Erythroblast (primary cell): ENCODE measurements at regions not wholly inside any gene's neighbourhood (a gene's known extent, or its start where the extent isn't known, plus 50 kb on each side); places are given as distances from the start of the nearest gene placed in this dataset.

Source experiments
- GATA1 ChIP-seq: IDR thresholded peaks from 2 replicates; pipeline ENCODE4 v1.6.1; 2011; ENCODE audit warnings: low read depth, mild to moderate bottlenecking, control low read depth, low read length, moderate library complexity
- POLR2A ChIP-seq: IDR thresholded peaks from 2 replicates; pipeline ENCODE4 v1.6.1; 2011; ENCODE audit warnings: mild to moderate bottlenecking, low read length

DNA sequence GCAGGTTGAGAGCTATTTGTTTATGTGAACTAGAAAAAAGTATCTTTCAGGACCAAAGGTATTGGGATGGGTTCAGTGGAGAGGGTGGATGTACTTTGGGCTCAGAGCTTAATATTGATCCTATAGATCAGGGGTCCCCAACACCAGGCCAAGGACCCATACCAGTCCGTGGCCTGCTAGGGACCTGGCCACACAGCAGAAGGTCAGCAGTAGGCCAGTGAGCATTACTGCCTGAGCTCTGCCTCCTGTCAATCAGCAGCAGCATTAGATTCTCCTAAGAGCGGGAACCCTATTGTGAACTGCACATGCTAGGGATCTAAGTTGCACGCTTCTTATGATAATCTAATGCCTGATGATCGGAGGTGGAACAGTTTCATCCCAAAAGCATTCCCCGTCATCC lies 115.8 kb upstream of the WDR11 start:
- TF ChIP-seq POLR2A (no peak), GATA1 (no peak)
